ENCODE measurements at regions not wholly inside any gene's neighbourhood (a gene's known extent, or its start where the extent isn't known, plus 50 kb on each side); places are given as distances from the start of the nearest gene placed in this dataset.

DNA sequence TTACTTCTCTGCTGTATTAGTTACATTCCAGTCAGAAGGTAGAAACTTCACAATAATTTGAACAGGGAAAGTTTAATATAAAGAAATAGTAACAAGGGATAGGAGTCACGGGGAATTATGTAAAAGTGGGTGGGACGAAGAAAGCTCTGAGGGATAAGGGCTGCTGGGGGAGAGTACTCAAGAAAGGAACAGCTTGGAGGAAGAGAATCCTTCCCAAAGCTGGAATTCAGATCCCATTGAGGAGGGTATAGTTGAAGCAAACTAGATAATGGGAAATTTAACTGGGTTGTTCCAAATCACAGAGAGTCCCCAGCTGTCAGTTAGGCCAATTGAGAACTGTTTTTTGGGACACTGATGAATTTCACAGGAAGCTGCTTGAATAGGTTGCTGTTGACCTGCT, 53.2 kb upstream of the MACC1 start:
- TF ChIP-seq CTCF (IDR thresholded peaks at IDR 0.05; ENCODE audit: low read depth, low read length) (no peak), POLR2A (IDR thresholded peaks at IDR 0.05; ENCODE audit: extremely low read depth, insufficient read length) (no peak), MYC (IDR thresholded peaks at IDR 0.05; ENCODE audit: low read depth, low read length) (no peak)
- TF ChIP-seq, protein P1, sequence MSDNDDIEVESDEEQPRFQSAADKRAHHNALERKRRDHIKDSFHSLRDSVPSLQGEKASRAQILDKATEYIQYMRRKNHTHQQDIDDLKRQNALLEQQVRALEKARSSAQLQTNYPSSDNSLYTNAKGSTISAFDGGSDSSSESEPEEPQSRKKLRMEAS (IDR thresholded peaks at IDR 0.05; ENCODE audit: low read depth, low read length) = no peak

All from NB4 (cell line).